ENCODE measurements at regions not wholly inside any gene's neighbourhood (a gene's known extent, or its start where the extent isn't known, plus 50 kb on each side); places are given as distances from the start of the nearest gene placed in this dataset.

DNA sequence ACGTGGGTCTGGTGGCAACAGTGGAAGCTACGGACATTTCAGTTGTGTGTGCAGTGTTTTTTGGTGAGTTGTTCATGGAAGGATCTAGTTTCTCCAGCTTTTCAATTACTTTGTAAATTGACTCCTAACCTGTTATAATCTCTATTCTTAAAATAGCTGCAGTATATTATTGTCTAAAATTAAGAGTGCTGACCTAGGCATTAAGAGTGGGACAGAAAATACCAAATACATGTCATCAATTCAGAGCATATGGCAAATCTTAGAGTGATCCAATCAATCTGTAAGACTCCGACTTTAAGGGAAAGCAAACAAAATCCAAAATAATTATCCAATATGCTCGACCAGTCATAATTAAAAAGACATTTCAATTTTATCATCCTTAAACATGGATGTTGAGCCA lies 338.1 kb upstream of the PCDH9 start:
- TF ChIP-seq POLR2A (IDR thresholded peaks at IDR 0.05), result no peak
- TF ChIP-seq, protein P1, sequence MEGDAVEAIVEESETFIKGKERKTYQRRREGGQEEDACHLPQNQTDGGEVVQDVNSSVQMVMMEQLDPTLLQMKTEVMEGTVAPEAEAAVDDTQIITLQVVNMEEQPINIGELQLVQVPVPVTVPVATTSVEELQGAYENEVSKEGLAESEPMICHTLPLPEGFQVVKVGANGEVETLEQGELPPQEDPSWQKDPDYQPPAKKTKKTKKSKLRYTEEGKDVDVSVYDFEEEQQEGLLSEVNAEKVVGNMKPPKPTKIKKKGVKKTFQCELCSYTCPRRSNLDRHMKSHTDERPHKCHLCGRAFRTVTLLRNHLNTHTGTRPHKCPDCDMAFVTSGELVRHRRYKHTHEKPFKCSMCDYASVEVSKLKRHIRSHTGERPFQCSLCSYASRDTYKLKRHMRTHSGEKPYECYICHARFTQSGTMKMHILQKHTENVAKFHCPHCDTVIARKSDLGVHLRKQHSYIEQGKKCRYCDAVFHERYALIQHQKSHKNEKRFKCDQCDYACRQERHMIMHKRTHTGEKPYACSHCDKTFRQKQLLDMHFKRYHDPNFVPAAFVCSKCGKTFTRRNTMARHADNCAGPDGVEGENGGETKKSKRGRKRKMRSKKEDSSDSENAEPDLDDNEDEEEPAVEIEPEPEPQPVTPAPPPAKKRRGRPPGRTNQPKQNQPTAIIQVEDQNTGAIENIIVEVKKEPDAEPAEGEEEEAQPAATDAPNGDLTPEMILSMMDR (IDR thresholded peaks at IDR 0.05), result no peak

All from heart left ventricle (tissue), 13 donors.